ENCODE measurements at regions not wholly inside any gene's neighbourhood (a gene's known extent, or its start where the extent isn't known, plus 50 kb on each side); places are given as distances from the start of the nearest gene placed in this dataset.

- no peak for DNase-seq (ENCODE audit: low spot score in 2 of 2)
- Histone ChIP-seq H3K36me3 (no peaks in the 10 kb centered on the region), H3K4me3 (no peak overlapping the region), H3K9me3 (no peaks in the 10 kb centered on the region), H3K4me1 (no peaks in the 10 kb centered on the region), H3K27me3 (no peaks in the 10 kb centered on the region), H3K27ac (no peak overlapping the region)
- intact Hi-C loops (cut with DNase I), result no loop called here
- TF ChIP-seq, protein P1, sequence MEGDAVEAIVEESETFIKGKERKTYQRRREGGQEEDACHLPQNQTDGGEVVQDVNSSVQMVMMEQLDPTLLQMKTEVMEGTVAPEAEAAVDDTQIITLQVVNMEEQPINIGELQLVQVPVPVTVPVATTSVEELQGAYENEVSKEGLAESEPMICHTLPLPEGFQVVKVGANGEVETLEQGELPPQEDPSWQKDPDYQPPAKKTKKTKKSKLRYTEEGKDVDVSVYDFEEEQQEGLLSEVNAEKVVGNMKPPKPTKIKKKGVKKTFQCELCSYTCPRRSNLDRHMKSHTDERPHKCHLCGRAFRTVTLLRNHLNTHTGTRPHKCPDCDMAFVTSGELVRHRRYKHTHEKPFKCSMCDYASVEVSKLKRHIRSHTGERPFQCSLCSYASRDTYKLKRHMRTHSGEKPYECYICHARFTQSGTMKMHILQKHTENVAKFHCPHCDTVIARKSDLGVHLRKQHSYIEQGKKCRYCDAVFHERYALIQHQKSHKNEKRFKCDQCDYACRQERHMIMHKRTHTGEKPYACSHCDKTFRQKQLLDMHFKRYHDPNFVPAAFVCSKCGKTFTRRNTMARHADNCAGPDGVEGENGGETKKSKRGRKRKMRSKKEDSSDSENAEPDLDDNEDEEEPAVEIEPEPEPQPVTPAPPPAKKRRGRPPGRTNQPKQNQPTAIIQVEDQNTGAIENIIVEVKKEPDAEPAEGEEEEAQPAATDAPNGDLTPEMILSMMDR (IDR thresholded peaks at IDR 0.05), result no peak
Measured at GRCh38 chr2:129212299-129212958, 767.0 kb upstream of the RAB6C start.

DNA sequence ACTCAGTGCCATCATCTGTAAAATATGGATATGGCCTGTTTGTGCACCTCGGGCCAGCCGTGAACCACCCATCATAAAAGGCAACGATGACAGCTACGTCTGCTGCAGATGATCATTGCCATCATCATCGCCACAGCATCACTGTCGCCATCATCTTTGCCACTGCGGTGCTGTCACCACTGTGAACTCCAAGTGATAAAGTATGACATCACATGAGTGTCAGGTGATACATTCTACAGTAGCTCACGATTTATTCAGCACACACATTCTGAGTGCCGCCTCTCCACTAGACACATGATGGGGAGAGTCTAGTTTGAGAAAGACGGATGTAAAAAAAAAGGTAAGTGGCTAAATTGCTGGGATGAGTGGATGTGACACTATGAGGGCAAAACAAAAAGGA, 755.4 kb upstream of the RAB6C start:
- no peak for DNase-seq (ENCODE audit: low spot score in 2 of 2)
- no peaks in the 10 kb centered on the region for H3K4me1 ChIP-seq
- H3K27me3 ChIP-seq, result no peaks in the 10 kb centered on the region
- TF ChIP-seq, protein P1 (IDR thresholded peaks at IDR 0.05), result no peak
- H3K27ac ChIP-seq, result no peak overlapping the region
- intact Hi-C loops (cut with DNase I), result no loop called here
- no peaks in the 10 kb centered on the region for H3K36me3 ChIP-seq
- H3K9me3 ChIP-seq, result no peaks in the 10 kb centered on the region
- H3K4me3 ChIP-seq, result no peak overlapping the region

- TF ChIP-seq, protein P1 (IDR thresholded peaks at IDR 0.05), result no peak
Measured at GRCh38 chr2:129224486-129224885, 755.0 kb upstream of the RAB6C start.

DNA sequence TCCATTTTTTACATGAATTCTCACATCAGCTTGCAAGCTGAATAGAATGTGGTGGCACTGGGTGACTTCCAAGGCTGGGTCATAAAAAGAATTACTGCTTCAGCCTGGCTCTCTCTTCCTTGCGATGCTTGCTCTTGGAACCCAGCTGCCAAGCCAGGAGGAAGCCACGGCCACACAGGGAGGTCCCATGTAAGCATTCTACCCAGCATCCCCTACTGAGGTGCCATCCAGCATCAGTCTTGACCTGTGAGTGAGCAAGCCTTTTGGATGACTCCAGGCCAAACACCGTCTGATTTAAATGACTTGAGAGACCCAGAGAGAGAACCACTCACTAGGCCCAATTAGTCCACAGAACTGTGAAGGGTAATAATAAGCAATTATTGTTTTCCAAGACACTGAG, 750.3 kb upstream of the RAB6C start:
- TF ChIP-seq, protein P1 (IDR thresholded peaks at IDR 0.05), result no peak
- no peaks in the 10 kb centered on the region for H3K27me3 ChIP-seq
- no peak overlapping the region for H3K27ac ChIP-seq
- no peaks in the 10 kb centered on the region for H3K36me3 ChIP-seq
- no peak overlapping the region for H3K4me3 ChIP-seq
- DNase-seq (ENCODE audit: low spot score in 2 of 2), result no peak
- no peaks in the 10 kb centered on the region for H3K9me3 ChIP-seq
- no peaks in the 10 kb centered on the region for H3K4me1 ChIP-seq
- intact Hi-C loops (cut with DNase I), result no loop called here

More at GRCh38 chr2:129224486-129224885, 755.0 kb upstream of the RAB6C start:
- no peak overlapping the region for H3K4me3 ChIP-seq
- no peak overlapping the region for H3K27ac ChIP-seq
- no peaks in the 10 kb centered on the region for H3K27me3 ChIP-seq
- intact Hi-C loops (cut with DNase I), result no loop called here
- H3K9me3 ChIP-seq, result no peaks in the 10 kb centered on the region
- no peaks in the 10 kb centered on the region for H3K36me3 ChIP-seq
- no peaks in the 10 kb centered on the region for H3K4me1 ChIP-seq
- DNase-seq (ENCODE audit: low spot score in 2 of 2), result no peak

DNA sequence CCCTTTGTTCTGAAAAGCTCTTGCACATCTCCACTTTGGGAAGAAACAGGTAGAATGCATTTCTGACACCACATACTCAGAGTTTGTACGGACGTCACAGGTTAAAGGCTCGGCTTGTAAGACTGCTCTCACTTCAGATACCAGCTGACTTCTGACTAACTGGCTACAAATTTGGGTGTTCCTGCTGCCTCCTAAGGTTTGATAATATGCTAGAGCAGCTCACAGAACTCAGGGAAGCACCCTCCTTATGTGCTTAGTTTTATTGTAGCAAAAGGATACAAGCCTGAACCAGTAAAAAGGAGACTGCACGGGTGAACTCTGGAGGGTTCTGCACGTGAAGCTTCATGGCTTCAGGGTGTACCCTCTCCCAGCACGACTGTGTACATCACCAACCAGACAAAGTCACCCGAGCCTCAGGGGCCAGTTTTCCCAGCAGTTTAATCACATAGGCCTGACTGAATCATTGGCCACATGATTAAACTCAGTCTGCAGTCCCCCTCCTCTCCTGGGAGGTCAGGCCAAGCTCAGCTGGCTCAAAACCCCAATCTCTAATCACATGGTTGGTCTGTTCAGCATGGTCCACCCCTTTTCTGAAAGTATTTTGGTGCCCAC, 749.5 kb upstream of the RAB6C start:
- intact Hi-C loops (cut with DNase I), result no loop called here
- Histone ChIP-seq H3K9me3 (no peaks in the 10 kb centered on the region), H3K27ac (no peak overlapping the region), H3K4me1 (no peaks in the 10 kb centered on the region), H3K27me3 (no peaks in the 10 kb centered on the region), H3K4me3 (no peak overlapping the region), H3K36me3 (no peaks in the 10 kb centered on the region)
- no peak for DNase-seq (ENCODE audit: low spot score in 2 of 2)
- TF ChIP-seq, protein P1 (IDR thresholded peaks at IDR 0.05), result no peak
